K562 (cell line): ENCODE measurements at regions not wholly inside any gene's neighbourhood (a gene's known extent, or its start where the extent isn't known, plus 50 kb on each side); places are given as distances from the start of the nearest gene placed in this dataset.

Experiments
- ATAC-seq: fragments of 200-7000 bp; cut with Tn5 transposase; 3 replicates; pipeline ENCODE4 v1.9.1; 2020; ENCODE audit warnings: moderate library complexity
- BruUV-seq: library from RNA; stranded (reverse); fragments of 400-500 nt; replicated peaks from 2 replicates; lab custom pipeline; 2021; lab: Mats Ljungman, UMichigan
- CTCF ChIA-PET: fragments of 300-600 bp; formaldehyde crosslinking; extraction: SDS; loops from one replicate; lab custom pipeline; 2021; ENCODE audit warnings: low intra/inter-chr PET ratio; lab: Yijun Ruan, JAX
- POLR2A ChIA-PET: fragments of 300-600, 350-650 bp; sonication (Branson Sonifier 250); formaldehyde crosslinking; extraction: SDS; loops from one replicate; lab custom pipeline; 2021; ENCODE audit warnings: antibody characterized with exemption, inconsistent platforms; lab: Yijun Ruan, JAX
- DNase-seq, 4 experiments: peaks; one replicate each; pipeline versions ENCODE4 v3.0.0 to v3.0.0-alpha.2; 2011 to 2018; ENCODE audit warnings: low spot score in 3 of 4, mixed read lengths in 3 of 4; ENCODE audit errors: extremely low read depth in 1 of 4
- FAIRE-seq: peaks from 2 replicates; lab custom pipeline; 2011; peaks lifted over from hg19 to GRCh38; lab: Jason Lieb, UNC
- H2AFZ ChIP-seq: 2 replicates; pipeline ENCODE4 v1.6.0; 2011; ENCODE audit warnings: low read depth, low read length, control low read depth, inconsistent platforms
- H3K27ac ChIP-seq: fragments of 200-600 bp; 3 replicates; pipeline ENCODE4 v1.8.0; 2011; ENCODE audit warnings: low read depth, mild to moderate bottlenecking, control low read depth, inconsistent platforms, low read length, moderate library complexity, mixed read lengths; ENCODE audit errors: extremely low read depth
- H3K27me3 ChIP-seq, 2 experiments: fragments of 300-600 bp in 1 of 2; 2 replicates in 1 of 2; 3 replicates in 1 of 2; pipeline versions ENCODE4 v1.6.0 to v1.8.0; 2011; ENCODE audit warnings: inconsistent platforms in 2 of 2, low read length in 2 of 2, mild to moderate bottlenecking in 1 of 2, mixed read lengths in 1 of 2, moderate library complexity in 1 of 2; ENCODE audit not compliant: control insufficient read depth in 2 of 2, insufficient read depth in 2 of 2
- H3K36me3 ChIP-seq: fragments of 300-600 bp; 3 replicates; pipeline ENCODE4 v1.8.0; 2011; ENCODE audit warnings: mild to moderate bottlenecking, low read length, inconsistent platforms; ENCODE audit not compliant: control insufficient read depth, insufficient read depth
- H3K4me1 ChIP-seq, 2 experiments: fragments of 200-600 bp in 1 of 2; replicated peaks in 1 of 2; 2 replicates in 1 of 2; 3 replicates in 1 of 2; pipeline versions ENCODE4 v1.5.1 to v1.8.0; 2011; ENCODE audit warnings: inconsistent platforms in 2 of 2, low read length in 2 of 2, mild to moderate bottlenecking in 1 of 2, mixed read lengths in 1 of 2, moderate library complexity in 1 of 2; ENCODE audit not compliant: control insufficient read depth in 2 of 2, insufficient read depth in 2 of 2
- H3K4me2 ChIP-seq: 2 replicates; pipeline ENCODE4 v1.6.1; 2011; ENCODE audit warnings: low read length, control low read depth, inconsistent platforms, mixed read lengths; ENCODE audit not compliant: insufficient read depth
- H3K4me3 ChIP-seq: fragments of 200-600 bp; sonication (generic), shearing (Covaris generic); 2 replicates; pipeline ENCODE4 v1.5.1; 2016; ENCODE audit warnings: control low read depth, inconsistent platforms
- H3K79me2 ChIP-seq: fragments of 200-600 bp; 3 replicates; pipeline ENCODE4 v1.8.0; 2011; ENCODE audit warnings: low read length, inconsistent platforms; ENCODE audit not compliant: control insufficient read depth, insufficient read depth
- H3K9ac ChIP-seq, 2 experiments: 2 replicates each; pipeline versions ENCODE4 v1.6.0 to v1.6.1; 2011; ENCODE audit warnings: low read depth in 2 of 2, low read length in 2 of 2, control low read depth in 1 of 2, inconsistent platforms in 1 of 2, mild to moderate bottlenecking in 1 of 2, mixed read lengths in 1 of 2; ENCODE audit not compliant: insufficient read depth in 1 of 2
- H3K9me1 ChIP-seq: one replicate; pipeline ENCODE4 v1.6.0; 2011; ENCODE audit warnings: inconsistent platforms, mild to moderate bottlenecking, low read length, moderate library complexity; ENCODE audit not compliant: control insufficient read depth, insufficient read depth
- H3K9me3 ChIP-seq: replicated peaks from 2 replicates; pipeline ENCODE4 v1.5.1; 2011; ENCODE audit warnings: low read depth, low read length, inconsistent platforms; ENCODE audit not compliant: control insufficient read depth, insufficient read depth
- H4K20me1 ChIP-seq: replicated peaks from 2 replicates; pipeline ENCODE4 v1.6.1; 2011; ENCODE audit warnings: low read length, inconsistent platforms, mixed read lengths; ENCODE audit not compliant: control insufficient read depth, insufficient read depth
- CBFB ChIP-seq: sonication (generic); formaldehyde crosslinking; IDR thresholded peaks from 2 replicates; pipeline ENCODE4 v1.4.0; 2020; ENCODE audit warnings: mild to moderate bottlenecking, missing genetic modification reagents
- E2F3 ChIP-seq: fragments of 250-450 bp; sonication (Bioruptor Pico); IDR thresholded peaks from 2 replicates; pipeline ENCODE4 v1.4.0; 2020; ENCODE audit warnings: mild to moderate bottlenecking
- EP400 ChIP-seq: fragments of 450-650 bp; IDR thresholded peaks from 2 replicates; pipeline ENCODE4 v1.6.1; 2017; ENCODE audit warnings: antibody characterized with exemption, mild to moderate bottlenecking, moderate library complexity
- EWSR1 ChIP-seq: fragments of 450-650 bp; IDR thresholded peaks from 2 replicates; pipeline ENCODE4 v1.6.1; 2018; ENCODE audit warnings: borderline replicate concordance, mild to moderate bottlenecking, low read depth, moderate library complexity; ENCODE audit not compliant: partially characterized antibody
- NFE2 ChIP-seq: IDR thresholded peaks from 2 replicates; pipeline ENCODE4 v1.6.1; 2014; ENCODE audit warnings: antibody characterized with exemption, low read depth
- NFIC ChIP-seq: fragments of 450-650 bp; IDR thresholded peaks from 2 replicates; pipeline ENCODE4 v1.6.1; 2017; ENCODE audit warnings: mild to moderate bottlenecking, inconsistent platforms
- ZNF143 ChIP-seq: sonication (generic); formaldehyde crosslinking; IDR thresholded peaks from 2 replicates; pipeline ENCODE4 v1.9.0; 2022; ENCODE audit warnings: mild to moderate bottlenecking, missing genetic modification reagents
- WGBS: fragments of 100-300 bp; shearing (Covaris generic); methylation state at CpG from one replicate; pipeline ENCODE4 v1.1.6; 2016; ENCODE audit warnings: low coverage, mixed read lengths; ENCODE audit not compliant: insufficient coverage; ENCODE audit errors: missing lambda C conversion rate; 5-methylcytosine and 5-hydroxymethylcytosine counted together
- in situ Hi-C: fragments of 300-500 bp; cut with MboI; formaldehyde crosslinking; loops from 4 replicates; pipeline ENCODE4 v1.15.0; 2018; ENCODE audit warnings: inconsistent platforms, mixed read lengths
- intact Hi-C: fragments of 100-400 bp; cut with micrococcal nuclease; formaldehyde crosslinking; loops from 2 replicates; pipeline ENCODE4 v1.14.2; 2022
- TF ChIP-seq, protein P1 (sequence below): fragments of 250-450 bp; sonication (Bioruptor Pico); IDR thresholded peaks from 2 replicates; pipeline ENCODE4 v1.4.0; 2020; ENCODE audit warnings: mild to moderate bottlenecking, moderate library complexity
- TF ChIP-seq, protein P2 (sequence below), 2 experiments: fragments of 450-650 bp in 1 of 2; sonication (generic) in 1 of 2; formaldehyde crosslinking in 1 of 2; IDR thresholded peaks in 1 of 2; conservative IDR thresholded peaks in 1 of 2; 2 replicates each; pipeline versions ENCODE4 v1.6.1 to v1.8.1; 2016 to 2023; ENCODE audit warnings: mild to moderate bottlenecking in 2 of 2, moderate library complexity in 2 of 2, inconsistent platforms in 1 of 2, missing genetic modification reagents in 1 of 2
- TF ChIP-seq, protein P3 (sequence below): sonication (generic); formaldehyde crosslinking; IDR thresholded peaks from 2 replicates; pipeline ENCODE4 v1.9.0; 2022; ENCODE audit warnings: mild to moderate bottlenecking, missing genetic modification reagents
- TF ChIP-seq, protein P4 (sequence below): fragments of 250-450 bp; sonication (Bioruptor Pico); IDR thresholded peaks from 2 replicates; pipeline ENCODE4 v1.4.0; 2020
- TF ChIP-seq, protein P5 (sequence below), 2 experiments: fragments of 250-450 bp in 1 of 2; fragments of 450-650 bp in 1 of 2; sonication (Bioruptor Pico) in 1 of 2; IDR thresholded peaks; 2 replicates each; pipeline versions ENCODE4 v1.6.1 to v1.8.0; 2016 to 2021; ENCODE audit warnings: mild to moderate bottlenecking in 2 of 2, moderate library complexity in 2 of 2, missing compliant biosample characterization in 1 of 2, missing genetic modification characterization in 1 of 2
- TF ChIP-seq, protein P6 (sequence below): IDR thresholded peaks from 3 replicates; pipeline ENCODE4 v1.6.1; 2011; ENCODE audit warnings: borderline replicate concordance, mild to moderate bottlenecking; ENCODE audit not compliant: insufficient read length, insufficient read depth

DNA sequence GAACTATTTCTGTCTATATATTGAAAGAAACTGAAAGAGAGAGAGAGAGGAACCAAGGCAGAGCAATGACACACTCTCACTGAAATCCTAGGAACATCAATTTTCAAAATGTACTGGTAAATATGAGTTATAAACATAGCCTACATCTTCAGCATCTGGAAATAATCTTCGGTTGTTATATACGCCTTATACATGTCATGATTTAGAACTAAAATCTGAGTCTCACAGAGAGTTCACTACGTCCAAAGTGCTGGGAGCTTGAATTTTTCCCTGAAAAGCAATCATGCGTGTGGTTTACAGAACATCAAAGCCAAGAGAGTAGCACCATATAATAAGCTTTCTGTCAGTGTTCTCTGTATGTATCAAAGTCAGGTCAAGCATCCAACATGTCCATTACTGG is 420.0 kb upstream of the CBLB start:
- ChIA-PET CTCF (no interaction called here), POLR2A (no interaction called here)
- DNase-seq = no peak
- H3K9ac ChIP-seq = no peak overlapping the region
- no peak overlapping the region for H3K4me3 ChIP-seq
- ATAC-seq = no peak
- intact Hi-C loops (no loop called here), in situ Hi-C loops (no loop called here)
- H3K4me1 ChIP-seq = no peaks in the 10 kb centered on the region
- no peak overlapping the region for H2AFZ ChIP-seq
- no peaks in the 10 kb centered on the region for H3K79me2 ChIP-seq
- no peak overlapping the region for H3K4me2 ChIP-seq
- H3K9me3 ChIP-seq = no peaks in the 10 kb centered on the region
- H3K36me3 ChIP-seq = no peaks in the 10 kb centered on the region
- H3K27ac ChIP-seq = no peak overlapping the region
- no peaks in the 10 kb centered on the region for H4K20me1 ChIP-seq
- no TSS peak for BruUV-seq
- FAIRE-seq = no peak
- 22% methylated on average over 4 of the region's 4 CpGs for WGBS
- H3K27me3 ChIP-seq = no peaks in the 10 kb centered on the region
- TF ChIP-seq E2F3 = no peak
- TF ChIP-seq, protein P1, sequence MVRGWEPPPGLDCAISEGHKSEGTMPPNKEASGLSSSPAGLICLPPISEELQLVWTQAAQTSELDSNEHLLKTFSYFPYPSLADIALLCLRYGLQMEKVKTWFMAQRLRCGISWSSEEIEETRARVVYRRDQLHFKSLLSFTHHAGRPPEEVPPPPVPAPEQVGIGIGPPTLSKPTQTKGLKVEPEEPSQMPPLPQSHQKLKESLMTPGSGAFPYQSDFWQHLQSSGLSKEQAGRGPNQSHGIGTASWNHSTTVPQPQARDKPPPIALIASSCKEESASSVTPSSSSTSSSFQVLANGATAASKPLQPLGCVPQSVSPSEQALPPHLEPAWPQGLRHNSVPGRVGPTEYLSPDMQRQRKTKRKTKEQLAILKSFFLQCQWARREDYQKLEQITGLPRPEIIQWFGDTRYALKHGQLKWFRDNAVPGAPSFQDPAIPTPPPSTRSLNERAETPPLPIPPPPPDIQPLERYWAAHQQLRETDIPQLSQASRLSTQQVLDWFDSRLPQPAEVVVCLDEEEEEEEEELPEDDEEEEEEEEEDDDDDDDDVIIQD (CRISPR knock-in tag) = no peak
- no peak for TF ChIP-seq EP400
- no peak for TF ChIP-seq EWSR1
- TF ChIP-seq, protein P2, sequence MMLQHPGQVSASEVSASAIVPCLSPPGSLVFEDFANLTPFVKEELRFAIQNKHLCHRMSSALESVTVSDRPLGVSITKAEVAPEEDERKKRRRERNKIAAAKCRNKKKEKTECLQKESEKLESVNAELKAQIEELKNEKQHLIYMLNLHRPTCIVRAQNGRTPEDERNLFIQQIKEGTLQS (IDR thresholded peaks at IDR 0.05) = no peak
- TF ChIP-seq, protein P2 (CRISPR knock-in tag; conservative IDR thresholded peaks at IDR 0.05) = no peak
- TF ChIP-seq, protein P3, sequence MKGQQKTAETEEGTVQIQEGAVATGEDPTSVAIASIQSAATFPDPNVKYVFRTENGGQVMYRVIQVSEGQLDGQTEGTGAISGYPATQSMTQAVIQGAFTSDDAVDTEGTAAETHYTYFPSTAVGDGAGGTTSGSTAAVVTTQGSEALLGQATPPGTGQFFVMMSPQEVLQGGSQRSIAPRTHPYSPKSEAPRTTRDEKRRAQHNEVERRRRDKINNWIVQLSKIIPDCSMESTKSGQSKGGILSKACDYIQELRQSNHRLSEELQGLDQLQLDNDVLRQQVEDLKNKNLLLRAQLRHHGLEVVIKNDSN (CRISPR knock-in tag) = no peak
- TF ChIP-seq, protein P4, sequence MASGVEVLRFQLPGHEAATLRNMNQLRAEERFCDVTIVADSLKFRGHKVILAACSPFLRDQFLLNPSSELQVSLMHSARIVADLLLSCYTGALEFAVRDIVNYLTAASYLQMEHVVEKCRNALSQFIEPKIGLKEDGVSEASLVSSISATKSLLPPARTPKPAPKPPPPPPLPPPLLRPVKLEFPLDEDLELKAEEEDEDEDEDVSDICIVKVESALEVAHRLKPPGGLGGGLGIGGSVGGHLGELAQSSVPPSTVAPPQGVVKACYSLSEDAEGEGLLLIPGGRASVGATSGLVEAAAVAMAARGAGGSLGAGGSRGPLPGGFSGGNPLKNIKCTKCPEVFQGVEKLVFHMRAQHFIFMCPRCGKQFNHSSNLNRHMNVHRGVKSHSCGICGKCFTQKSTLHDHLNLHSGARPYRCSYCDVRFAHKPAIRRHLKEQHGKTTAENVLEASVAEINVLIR (CRISPR knock-in tag) = no peak
- TF ChIP-seq NFIC = no peak
- no peak for TF ChIP-seq ZNF143 (CRISPR knock-in tag)
- TF ChIP-seq NFE2 = no peak
- TF ChIP-seq, protein P5, sequence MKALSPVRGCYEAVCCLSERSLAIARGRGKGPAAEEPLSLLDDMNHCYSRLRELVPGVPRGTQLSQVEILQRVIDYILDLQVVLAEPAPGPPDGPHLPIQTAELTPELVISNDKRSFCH (CRISPR knock-in tag; IDR thresholded peaks at IDR 0.05) = no peak
- TF ChIP-seq, protein P5 (tag; IDR thresholded peaks at IDR 0.05) = no peak
- TF ChIP-seq, protein P6, sequence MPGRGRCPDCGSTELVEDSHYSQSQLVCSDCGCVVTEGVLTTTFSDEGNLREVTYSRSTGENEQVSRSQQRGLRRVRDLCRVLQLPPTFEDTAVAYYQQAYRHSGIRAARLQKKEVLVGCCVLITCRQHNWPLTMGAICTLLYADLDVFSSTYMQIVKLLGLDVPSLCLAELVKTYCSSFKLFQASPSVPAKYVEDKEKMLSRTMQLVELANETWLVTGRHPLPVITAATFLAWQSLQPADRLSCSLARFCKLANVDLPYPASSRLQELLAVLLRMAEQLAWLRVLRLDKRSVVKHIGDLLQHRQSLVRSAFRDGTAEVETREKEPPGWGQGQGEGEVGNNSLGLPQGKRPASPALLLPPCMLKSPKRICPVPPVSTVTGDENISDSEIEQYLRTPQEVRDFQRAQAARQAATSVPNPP = no peak
- TF ChIP-seq CBFB (CRISPR knock-in tag) = no peak
- H3K9me1 ChIP-seq = no peaks in the 10 kb centered on the region
